A549 (cell line): ENCODE measurements at regions not wholly inside any gene's neighbourhood (a gene's known extent, or its start where the extent isn't known, plus 50 kb on each side); places are given as distances from the start of the nearest gene placed in this dataset.

Experiments used
- ATAC-seq, 2 experiments: fragments of 200-7000 bp in 1 of 2; fragments of >200 bp in 1 of 2; cut with Nextera tagmentation in 1 of 2; cut with Tn5 transposase in 1 of 2; 3 replicates each; pipeline versions ENCODE4 v1.8.0 to v1.9.1; 2018 to 2020; ENCODE audit warnings: mild to moderate bottlenecking in 1 of 2, moderate library complexity in 1 of 2
- CTCF ChIA-PET: fragments of 300-600 bp; sonication (Branson Sonifier 250); formaldehyde crosslinking; extraction: SDS; loops from one replicate; lab custom pipeline; 2021; ENCODE audit warnings: antibody characterized with exemption, inconsistent platforms; lab: Yijun Ruan, JAX
- POLR2A ChIA-PET: fragments of 350-600 bp; formaldehyde crosslinking; extraction: SDS; loops from one replicate; lab custom pipeline; 2021; ENCODE audit warnings: antibody characterized with exemption, inconsistent platforms; lab: Yijun Ruan, JAX
- DNase-seq, 2 experiments: peaks; one replicate each; pipeline versions ENCODE4 v3.0.0 to v3.0.0-alpha.2; 2011 to 2016; ENCODE audit warnings: low read depth in 1 of 2, low spot score in 1 of 2
- FAIRE-seq: peaks from 2 replicates; lab custom pipeline; 2011; peaks lifted over from hg19 to GRCh38; lab: Jason Lieb, UNC
- H3K27ac ChIP-seq, 2 experiments: fragments of >200 bp; sonication (Bioruptor Twin); formaldehyde crosslinking; 3 replicates each; pipeline ENCODE4 v1.5.1; 2016 to 2017
- H3K4me1 ChIP-seq: fragments of >200 bp; sonication (Bioruptor Twin); formaldehyde crosslinking; 3 replicates; pipeline ENCODE4 v1.6.1; 2016
- H3K4me2 ChIP-seq: fragments of >200 bp; sonication (Bioruptor Twin); formaldehyde crosslinking; 3 replicates; pipeline ENCODE4 v1.6.1; 2016
- H3K4me3 ChIP-seq: fragments of >200 bp; sonication (Bioruptor Twin); formaldehyde crosslinking; 3 replicates; pipeline ENCODE4 v1.5.1; 2016
- H3K9me3 ChIP-seq: fragments of >200 bp; sonication (Bioruptor Twin); formaldehyde crosslinking; 3 replicates; pipeline ENCODE4 v1.6.1; 2016
- ATOH8 ChIP-seq: fragments of 250-450 bp; sonication (Bioruptor Pico); IDR thresholded peaks from 2 replicates; pipeline ENCODE4 v1.5.0; 2020; ENCODE audit warnings: low read depth, mild to moderate bottlenecking, moderate library complexity
- CHD2 ChIP-seq: fragments of 150-350 bp; IDR thresholded peaks from 2 replicates; pipeline ENCODE4 v1.6.1; 2014; ENCODE audit warnings: low read length; ENCODE audit not compliant: partially characterized antibody
- E2F6 ChIP-seq: IDR thresholded peaks from 2 replicates; pipeline ENCODE4 v1.6.1; 2012; ENCODE audit warnings: low read depth, borderline replicate concordance
- EHF ChIP-seq: fragments of 250-450 bp; sonication (Bioruptor Pico); IDR thresholded peaks from 2 replicates; pipeline ENCODE4 v1.5.0; 2020; ENCODE audit warnings: mild to moderate bottlenecking
- EHMT2 ChIP-seq: fragments of 200-600 bp; sonication (generic); IDR thresholded peaks from 2 replicates; pipeline ENCODE4 v1.6.1; 2016; ENCODE audit warnings: antibody characterized with exemption, low read depth, mild to moderate bottlenecking, moderate library complexity
- ELK1 ChIP-seq: fragments of 150-350 bp; IDR thresholded peaks from 2 replicates; pipeline ENCODE4 v1.6.1; 2014; ENCODE audit warnings: low read depth, mild to moderate bottlenecking, low read length
- EP300 ChIP-seq, 2 experiments: fragments of >200 bp; sonication (Bioruptor Twin); formaldehyde crosslinking; IDR thresholded peaks; 2 replicates in 1 of 2; 3 replicates in 1 of 2; pipeline ENCODE4 v1.6.1; 2016 to 2017
- ESRRA ChIP-seq: fragments of 150-350 bp; IDR thresholded peaks from 2 replicates; pipeline ENCODE4 v1.6.1; 2014; ENCODE audit warnings: mild to moderate bottlenecking, low read length, borderline replicate concordance
- FOXS1 ChIP-seq: fragments of 250-450 bp; sonication (Bioruptor Pico); IDR thresholded peaks from 2 replicates; pipeline ENCODE4 v1.5.0; 2020; ENCODE audit warnings: mild to moderate bottlenecking, moderate library complexity
- HDAC2 ChIP-seq: fragments of 200-600 bp; sonication (generic); IDR thresholded peaks from 2 replicates; pipeline ENCODE4 v1.6.1; 2016
- HOXB5 ChIP-seq: fragments of 250-450 bp; sonication (Bioruptor Pico); IDR thresholded peaks from 2 replicates; pipeline ENCODE4 v1.5.0; 2020; ENCODE audit warnings: mild to moderate bottlenecking, moderate library complexity
- KDM5A ChIP-seq: fragments of 200-600 bp; sonication (generic); IDR thresholded peaks from 2 replicates; pipeline ENCODE4 v1.6.1; 2016; ENCODE audit warnings: antibody characterized with exemption, mild to moderate bottlenecking
- NFE2L2 ChIP-seq: fragments of 150-350 bp; conservative IDR thresholded peaks from 2 replicates; pipeline ENCODE4 v1.6.1; 2014; ENCODE audit warnings: low read length
- NR3C1 ChIP-seq: fragments of >200 bp; sonication (Bioruptor Twin); formaldehyde crosslinking; IDR thresholded peaks from 3 replicates; pipeline ENCODE4 v1.6.1; 2017
- POLR2AphosphoS2 ChIP-seq: conservative IDR thresholded peaks from 2 replicates; pipeline ENCODE4 v1.6.1; 2012; ENCODE audit warnings: low read length, improper control_type of control experiment, inconsistent platforms
- RAD21 ChIP-seq, 2 experiments: fragments of >200 bp in 1 of 2; sonication (Bioruptor Twin) in 1 of 2; formaldehyde crosslinking in 1 of 2; IDR thresholded peaks in 1 of 2; conservative IDR thresholded peaks in 1 of 2; 2 replicates in 1 of 2; 3 replicates in 1 of 2; pipeline ENCODE4 v1.6.1; 2012 to 2018; ENCODE audit warnings: inconsistent platforms in 1 of 2
- RCOR1 ChIP-seq: fragments of 150-350 bp; IDR thresholded peaks from 2 replicates; pipeline ENCODE4 v1.6.1; 2014; ENCODE audit warnings: antibody characterized with exemption, low read length, low read depth
- REST ChIP-seq: fragments of 200-600 bp; sonication (generic); IDR thresholded peaks from 2 replicates; pipeline ENCODE4 v1.6.1; 2016; ENCODE audit warnings: antibody characterized with exemption, mild to moderate bottlenecking, moderate library complexity
- SREBF2 ChIP-seq: fragments of 450-650 bp; IDR thresholded peaks from 2 replicates; pipeline ENCODE4 v1.6.1; 2014; ENCODE audit warnings: mild to moderate bottlenecking, moderate library complexity
- USF2 ChIP-seq: fragments of 450-650 bp; IDR thresholded peaks from 2 replicates; pipeline ENCODE4 v1.6.1; 2014; ENCODE audit warnings: antibody characterized with exemption
- ZC3H11A ChIP-seq: fragments of 450-650 bp; IDR thresholded peaks from 2 replicates; pipeline ENCODE4 v1.6.1; 2014; ENCODE audit warnings: antibody characterized with exemption, mild to moderate bottlenecking
- ZSCAN20 ChIP-seq: fragments of 250-450 bp; sonication (Bioruptor Pico); IDR thresholded peaks from 2 replicates; pipeline ENCODE4 v1.8.0; 2022; ENCODE audit warnings: mild to moderate bottlenecking, moderate library complexity
- WGBS: methylation state at CpG from one replicate; pipeline ENCODE4 v1.1.6; 2017; ENCODE audit errors: missing lambda C conversion rate; 5-methylcytosine and 5-hydroxymethylcytosine counted together

- ATAC-seq: no peak
Measured at GRCh38 chr14:98708555-98708954, 563.4 kb downstream of the BCL11B start.

GRCh38 chr14:98711453-98711852 lies 560.5 kb downstream of the BCL11B start:
- DNase-seq (no peak), FAIRE-seq (no peak), ATAC-seq (no peak)
- WGBS: 7% methylated on average over 2 of the region's 2 CpGs
- TF ChIP-seq ZSCAN20 (no peak), CHD2 (no peak), REST (no peak), KDM5A (no peak), EP300 (IDR thresholded peaks at IDR 0.05) (no peak), USF2 (no peak), ZC3H11A (no peak)
- ChIA-PET POLR2A (no interaction called here), CTCF (no interaction called here)
- Histone ChIP-seq H3K9me3 (no peaks in the 10 kb centered on the region), H3K27ac (no peak overlapping the region), H3K4me2 (no peak overlapping the region), H3K4me1 (no peaks in the 10 kb centered on the region), H3K4me3 (no peak overlapping the region)

More at GRCh38 chr14:98708555-98708954, 563.4 kb downstream of the BCL11B start:
- H3K9me3 ChIP-seq: no peaks in the 10 kb centered on the region
- H3K4me2 ChIP-seq: no peak overlapping the region
- CTCF ChIA-PET: no interaction called here
- POLR2A ChIA-PET: no interaction called here
- no peak for TF ChIP-seq REST
- TF ChIP-seq ATOH8: no peak
- no peak for TF ChIP-seq SREBF2
- TF ChIP-seq ZC3H11A: peak; percentile 56
- TF ChIP-seq, all 56 proteins: peak for 1
- no peak overlapping the region for H3K4me3 ChIP-seq
- no peak for DNase-seq
- no peaks in the 10 kb centered on the region for H3K4me1 ChIP-seq
- FAIRE-seq: no peak
- no peak overlapping the region for H3K27ac ChIP-seq

- ATAC-seq (no peak), FAIRE-seq (no peak), DNase-seq (no peak)
- ChIA-PET POLR2A (no interaction called here), CTCF (no interaction called here)
- Histone ChIP-seq H3K9me3 (no peaks in the 10 kb centered on the region), H3K4me2 (no peak overlapping the region), H3K4me3 (no peak overlapping the region), H3K27ac (no peak overlapping the region), H3K4me1 (no peaks in the 10 kb centered on the region)
- WGBS: 8% methylated on average over 8 of the region's 8 CpGs
- TF ChIP-seq RCOR1: no peak
- TF ChIP-seq HDAC2: no peak
- TF ChIP-seq ZSCAN20: no peak
- TF ChIP-seq HOXB5 (CRISPR knock-in tag): no peak
- TF ChIP-seq EHMT2: no peak
- no peak for TF ChIP-seq NFE2L2
- no peak for TF ChIP-seq E2F6
- TF ChIP-seq FOXS1 (CRISPR knock-in tag): no peak
- no peak for TF ChIP-seq ELK1
- TF ChIP-seq NR3C1: no peak
- TF ChIP-seq RAD21 (conservative IDR thresholded peaks at IDR 0.05 in 1 of 2, IDR thresholded peaks at IDR 0.05 in 1 of 2): no peak
- TF ChIP-seq POLR2AphosphoS2: no peak
- TF ChIP-seq ESRRA: no peak
- no peak for TF ChIP-seq EHF
Measured at GRCh38 chr14:98714626-98715425, 557.2 kb downstream of the BCL11B start.
